WERI-Rb-1 (cell line): ENCODE measurements at regions not wholly inside any gene's neighbourhood (a gene's known extent, or its start where the extent isn't known, plus 50 kb on each side); places are given as distances from the start of the nearest gene placed in this dataset.

Source experiments
- DNase-seq: peaks from one replicate; pipeline ENCODE4 v3.0.0-alpha.2; 2020
- H3K27ac ChIP-seq: fragments of 250-450 bp; sonication (Bioruptor Pico); 2 replicates; pipeline ENCODE4 v1.5.1; 2020; ENCODE audit warnings: mild to moderate bottlenecking, moderate library complexity
- H3K27me3 ChIP-seq: fragments of 250-450 bp; sonication (Bioruptor Pico); 2 replicates; pipeline ENCODE4 v1.5.1; 2021; ENCODE audit warnings: mild to moderate bottlenecking, low read depth, moderate library complexity; ENCODE audit not compliant: insufficient read depth, severe bottlenecking
- H3K36me3 ChIP-seq: fragments of 250-450 bp; sonication (Bioruptor Pico); 2 replicates; pipeline ENCODE4 v1.5.1; 2020; ENCODE audit warnings: mild to moderate bottlenecking, moderate library complexity
- H3K4me3 ChIP-seq: 2 replicates; pipeline ENCODE4 v1.5.1; 2011; ENCODE audit warnings: low read depth, mild to moderate bottlenecking, control low read depth, low read length
- H3K9me3 ChIP-seq: fragments of 250-450 bp; sonication (Bioruptor Pico); 2 replicates; pipeline ENCODE4 v1.5.1; 2021; ENCODE audit warnings: mild to moderate bottlenecking, moderate library complexity; ENCODE audit not compliant: severe bottlenecking
- TF ChIP-seq, protein P1 (sequence below): IDR thresholded peaks from 2 replicates; pipeline ENCODE4 v1.5.1; 2011; ENCODE audit warnings: low read depth, mild to moderate bottlenecking, control low read depth, inconsistent platforms, low read length

DNA sequence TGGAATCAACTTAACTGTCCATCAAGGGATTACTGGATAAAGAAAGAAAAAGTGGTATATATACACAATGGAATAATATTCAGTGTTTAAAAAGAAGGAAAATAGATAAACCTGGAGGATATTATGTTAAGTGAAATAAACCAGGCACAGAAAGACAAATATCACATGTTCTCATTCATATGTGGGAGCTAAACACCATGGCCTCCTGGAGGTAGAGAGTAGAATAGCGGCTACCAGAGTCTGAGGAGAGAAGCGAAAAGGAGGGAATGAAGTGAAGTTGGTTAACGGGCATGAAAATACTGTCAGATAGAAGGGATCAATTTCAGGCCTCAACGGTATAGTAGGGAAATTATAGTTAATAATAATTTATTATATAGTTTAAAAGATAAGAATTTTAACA lies 147.5 kb upstream of the OBI1 start:
- H3K4me3 ChIP-seq = no peak overlapping the region
- no peak overlapping the region for H3K27ac ChIP-seq
- no peaks in the 10 kb centered on the region for H3K9me3 ChIP-seq
- no peaks in the 10 kb centered on the region for H3K36me3 ChIP-seq
- TF ChIP-seq, protein P1, sequence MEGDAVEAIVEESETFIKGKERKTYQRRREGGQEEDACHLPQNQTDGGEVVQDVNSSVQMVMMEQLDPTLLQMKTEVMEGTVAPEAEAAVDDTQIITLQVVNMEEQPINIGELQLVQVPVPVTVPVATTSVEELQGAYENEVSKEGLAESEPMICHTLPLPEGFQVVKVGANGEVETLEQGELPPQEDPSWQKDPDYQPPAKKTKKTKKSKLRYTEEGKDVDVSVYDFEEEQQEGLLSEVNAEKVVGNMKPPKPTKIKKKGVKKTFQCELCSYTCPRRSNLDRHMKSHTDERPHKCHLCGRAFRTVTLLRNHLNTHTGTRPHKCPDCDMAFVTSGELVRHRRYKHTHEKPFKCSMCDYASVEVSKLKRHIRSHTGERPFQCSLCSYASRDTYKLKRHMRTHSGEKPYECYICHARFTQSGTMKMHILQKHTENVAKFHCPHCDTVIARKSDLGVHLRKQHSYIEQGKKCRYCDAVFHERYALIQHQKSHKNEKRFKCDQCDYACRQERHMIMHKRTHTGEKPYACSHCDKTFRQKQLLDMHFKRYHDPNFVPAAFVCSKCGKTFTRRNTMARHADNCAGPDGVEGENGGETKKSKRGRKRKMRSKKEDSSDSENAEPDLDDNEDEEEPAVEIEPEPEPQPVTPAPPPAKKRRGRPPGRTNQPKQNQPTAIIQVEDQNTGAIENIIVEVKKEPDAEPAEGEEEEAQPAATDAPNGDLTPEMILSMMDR = no peak
- no peaks in the 10 kb centered on the region for H3K27me3 ChIP-seq
- DNase-seq = no peak

DNA sequence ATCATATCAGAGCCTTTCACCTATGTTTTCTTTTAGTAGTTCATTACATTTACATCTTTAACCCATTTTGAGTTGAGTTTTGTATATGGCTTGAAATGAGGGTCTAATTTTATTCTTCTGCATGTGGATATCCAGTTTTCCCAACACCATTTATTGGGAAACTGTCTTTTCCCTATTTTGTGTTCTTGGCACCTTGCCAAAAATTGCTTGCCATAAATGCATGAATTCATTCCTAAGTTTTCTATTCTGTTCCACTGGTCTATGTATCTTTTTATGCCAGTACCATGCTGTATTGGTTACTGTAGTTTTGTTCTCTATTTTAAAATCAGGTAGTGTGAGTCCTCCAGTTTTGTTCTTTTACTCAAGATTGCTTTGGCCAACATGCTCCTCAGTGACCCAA lies 144.0 kb upstream of the OBI1 start:
- H3K36me3 ChIP-seq = no peaks in the 10 kb centered on the region
- no peaks in the 10 kb centered on the region for H3K27me3 ChIP-seq
- H3K27ac ChIP-seq = no peak overlapping the region
- no peaks in the 10 kb centered on the region for H3K9me3 ChIP-seq
- H3K4me3 ChIP-seq = no peak overlapping the region
- no peak for DNase-seq
- TF ChIP-seq, protein P1 = no peak

DNA sequence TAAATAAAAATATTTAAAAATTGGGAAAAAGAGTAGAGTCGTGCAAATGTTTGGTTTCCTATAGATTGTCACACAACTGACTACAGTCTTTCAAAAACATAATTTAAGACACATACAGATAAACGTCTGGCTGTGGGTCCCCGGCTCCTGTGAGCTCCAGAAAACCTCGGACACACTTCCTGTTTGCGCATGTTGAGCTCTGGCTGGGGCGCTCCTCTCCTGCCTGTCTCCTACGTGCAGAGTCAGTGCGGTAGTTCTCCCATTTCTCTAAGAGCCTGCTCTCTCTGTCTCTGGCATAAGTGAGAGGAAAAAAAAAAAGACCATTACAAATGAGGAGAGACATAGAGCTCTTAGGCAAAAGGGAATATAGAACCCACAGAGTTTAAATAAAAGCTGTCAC lies 128.2 kb upstream of the OBI1 start:
- no peaks in the 10 kb centered on the region for H3K27me3 ChIP-seq
- DNase-seq = no peak
- H3K36me3 ChIP-seq = no peaks in the 10 kb centered on the region
- H3K27ac ChIP-seq = no peak overlapping the region
- TF ChIP-seq, protein P1 = no peak
- no peaks in the 10 kb centered on the region for H3K9me3 ChIP-seq
- no peak overlapping the region for H3K4me3 ChIP-seq

DNA sequence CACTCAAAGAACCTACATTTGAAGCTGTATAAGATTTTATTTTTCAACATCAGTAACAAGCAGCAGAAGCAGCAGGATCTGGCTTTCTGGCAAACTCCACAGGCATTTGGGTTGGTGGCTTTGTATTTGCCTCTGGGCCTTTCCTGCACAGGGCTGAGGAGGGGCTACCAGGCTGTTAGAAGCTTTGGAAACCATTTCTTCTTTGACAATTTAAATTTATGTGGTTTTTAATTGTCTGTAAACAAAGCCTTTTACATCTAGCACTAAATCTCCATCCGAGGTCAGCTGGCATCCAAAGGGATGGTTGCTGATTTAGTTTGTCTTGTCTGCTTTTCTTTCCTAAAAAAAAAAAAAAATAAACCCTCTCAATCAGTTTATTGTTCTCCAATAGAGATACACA lies 127.5 kb upstream of the OBI1 start:
- Histone ChIP-seq H3K36me3 (no peaks in the 10 kb centered on the region), H3K27me3 (no peaks in the 10 kb centered on the region), H3K27ac (no peak overlapping the region), H3K4me3 (no peak overlapping the region), H3K9me3 (no peaks in the 10 kb centered on the region)
- no peak for DNase-seq
- TF ChIP-seq, protein P1 = no peak

DNA sequence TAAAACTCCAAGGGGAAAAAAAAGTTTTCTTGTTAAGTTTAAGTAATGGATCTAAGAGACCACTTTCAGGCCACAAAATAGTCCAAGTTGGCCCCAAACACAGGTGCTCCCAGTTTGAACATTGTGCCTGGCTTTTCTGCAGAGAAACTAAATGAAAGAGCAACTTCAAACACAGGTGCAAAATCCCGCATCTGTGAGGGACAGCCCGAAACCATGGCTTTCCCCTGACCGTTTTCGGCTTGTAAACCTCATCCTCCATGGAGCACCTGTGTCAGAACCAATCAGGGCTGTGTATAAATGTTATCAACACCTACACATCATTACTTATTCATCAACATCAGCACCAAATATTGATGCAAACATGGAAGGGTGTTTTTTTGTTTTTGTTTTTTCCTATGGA lies 126.8 kb upstream of the OBI1 start:
- no peak overlapping the region for H3K27ac ChIP-seq

More for the DNA sequence above, 126.8 kb upstream of the OBI1 start:
- no peak overlapping the region for H3K4me3 ChIP-seq
- no peaks in the 10 kb centered on the region for H3K9me3 ChIP-seq
- DNase-seq = no peak
- no peaks in the 10 kb centered on the region for H3K36me3 ChIP-seq
- H3K27me3 ChIP-seq = no peaks in the 10 kb centered on the region
- TF ChIP-seq, protein P1 = no peak
